DND-41 (cell line): ENCODE measurements at regions not wholly inside any gene's neighbourhood (a gene's known extent, or its start where the extent isn't known, plus 50 kb on each side); places are given as distances from the start of the nearest gene placed in this dataset.

Source experiments
- EZH2 ChIP-seq: IDR thresholded peaks from 3 replicates; pipeline ENCODE4 v1.6.1; 2012; ENCODE audit warnings: borderline replicate concordance, low read depth, mild to moderate bottlenecking, moderate library complexity, low read length, inconsistent platforms; ENCODE audit not compliant: severe bottlenecking
- TF ChIP-seq, protein P1 (sequence below): IDR thresholded peaks from 2 replicates; pipeline ENCODE4 v1.5.1; 2012; ENCODE audit warnings: borderline replicate concordance, low read length, moderate library complexity, mild to moderate bottlenecking; ENCODE audit not compliant: poor library complexity, severe bottlenecking; ENCODE audit errors: extremely low read depth

- TF ChIP-seq, protein P1, sequence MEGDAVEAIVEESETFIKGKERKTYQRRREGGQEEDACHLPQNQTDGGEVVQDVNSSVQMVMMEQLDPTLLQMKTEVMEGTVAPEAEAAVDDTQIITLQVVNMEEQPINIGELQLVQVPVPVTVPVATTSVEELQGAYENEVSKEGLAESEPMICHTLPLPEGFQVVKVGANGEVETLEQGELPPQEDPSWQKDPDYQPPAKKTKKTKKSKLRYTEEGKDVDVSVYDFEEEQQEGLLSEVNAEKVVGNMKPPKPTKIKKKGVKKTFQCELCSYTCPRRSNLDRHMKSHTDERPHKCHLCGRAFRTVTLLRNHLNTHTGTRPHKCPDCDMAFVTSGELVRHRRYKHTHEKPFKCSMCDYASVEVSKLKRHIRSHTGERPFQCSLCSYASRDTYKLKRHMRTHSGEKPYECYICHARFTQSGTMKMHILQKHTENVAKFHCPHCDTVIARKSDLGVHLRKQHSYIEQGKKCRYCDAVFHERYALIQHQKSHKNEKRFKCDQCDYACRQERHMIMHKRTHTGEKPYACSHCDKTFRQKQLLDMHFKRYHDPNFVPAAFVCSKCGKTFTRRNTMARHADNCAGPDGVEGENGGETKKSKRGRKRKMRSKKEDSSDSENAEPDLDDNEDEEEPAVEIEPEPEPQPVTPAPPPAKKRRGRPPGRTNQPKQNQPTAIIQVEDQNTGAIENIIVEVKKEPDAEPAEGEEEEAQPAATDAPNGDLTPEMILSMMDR: no peak
- TF ChIP-seq EZH2: no peak
These were observed 180.9 kb upstream of the TBL1XR1 start for GRCh38 chr3:177378168-177378567.
